Panc1 (cell line): ENCODE measurements at regions not wholly inside any gene's neighbourhood (a gene's known extent, or its start where the extent isn't known, plus 50 kb on each side); places are given as distances from the start of the nearest gene placed in this dataset.

Experiments used
- CTCF ChIP-seq: fragments of 450-650 bp; IDR thresholded peaks from 2 replicates; pipeline ENCODE4 v1.5.1; 2017; ENCODE audit warnings: mild to moderate bottlenecking
- POLR2AphosphoS5 ChIP-seq: IDR thresholded peaks from 2 replicates; pipeline ENCODE4 v1.6.1; 2012; ENCODE audit warnings: mild to moderate bottlenecking, low read depth, low read length, moderate library complexity
- REST ChIP-seq, 2 experiments: IDR thresholded peaks; 2 replicates each; pipeline ENCODE4 v1.6.1; 2011 to 2012; ENCODE audit warnings: low read depth in 2 of 2, control low read depth in 1 of 2, low read length in 1 of 2, mild to moderate bottlenecking in 1 of 2, moderate library complexity in 1 of 2; ENCODE audit not compliant: insufficient read depth in 1 of 2
- SIN3A ChIP-seq: IDR thresholded peaks from 2 replicates; pipeline ENCODE4 v1.6.1; 2012; ENCODE audit warnings: low read depth, mild to moderate bottlenecking, low read length, moderate library complexity, borderline replicate concordance; ENCODE audit not compliant: insufficient read depth

- TF ChIP-seq CTCF = no peak
- TF ChIP-seq REST (IDR thresholded peaks at IDR 0.05; ENCODE audit: insufficient read depth in 1 of 2, low read depth in 2 of 2, low read length in 1 of 2) = no peak
- TF ChIP-seq SIN3A = no peak
- TF ChIP-seq POLR2AphosphoS5 = no peak
These were observed 114.6 kb downstream of the AQP9 start for GRCh38 chr15:58252586-58253323.
